ENCODE measurements at regions not wholly inside any gene's neighbourhood (a gene's known extent, or its start where the extent isn't known, plus 50 kb on each side); places are given as distances from the start of the nearest gene placed in this dataset.

DNA sequence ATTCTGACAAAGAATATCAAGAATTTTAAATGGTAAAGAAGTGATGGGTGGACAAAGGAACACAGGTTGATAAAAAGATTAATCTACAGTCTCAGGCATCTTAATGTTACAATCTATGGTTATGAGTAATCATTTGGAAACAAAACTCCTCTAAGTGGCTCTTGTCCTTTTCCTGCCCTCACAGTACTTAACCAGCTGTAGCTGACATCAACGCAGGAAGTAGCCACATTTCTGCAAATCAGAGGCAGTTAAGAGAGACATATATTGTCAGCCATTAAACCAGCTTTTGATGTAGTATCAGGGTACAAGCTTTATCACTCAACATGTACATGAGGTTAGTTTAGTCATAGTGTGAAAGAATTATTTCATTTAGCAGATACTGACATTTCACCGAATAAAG, 244.6 kb downstream of the NR4A2 start:
- no peak for DNase-seq (ENCODE audit: low read depth)

DNA sequence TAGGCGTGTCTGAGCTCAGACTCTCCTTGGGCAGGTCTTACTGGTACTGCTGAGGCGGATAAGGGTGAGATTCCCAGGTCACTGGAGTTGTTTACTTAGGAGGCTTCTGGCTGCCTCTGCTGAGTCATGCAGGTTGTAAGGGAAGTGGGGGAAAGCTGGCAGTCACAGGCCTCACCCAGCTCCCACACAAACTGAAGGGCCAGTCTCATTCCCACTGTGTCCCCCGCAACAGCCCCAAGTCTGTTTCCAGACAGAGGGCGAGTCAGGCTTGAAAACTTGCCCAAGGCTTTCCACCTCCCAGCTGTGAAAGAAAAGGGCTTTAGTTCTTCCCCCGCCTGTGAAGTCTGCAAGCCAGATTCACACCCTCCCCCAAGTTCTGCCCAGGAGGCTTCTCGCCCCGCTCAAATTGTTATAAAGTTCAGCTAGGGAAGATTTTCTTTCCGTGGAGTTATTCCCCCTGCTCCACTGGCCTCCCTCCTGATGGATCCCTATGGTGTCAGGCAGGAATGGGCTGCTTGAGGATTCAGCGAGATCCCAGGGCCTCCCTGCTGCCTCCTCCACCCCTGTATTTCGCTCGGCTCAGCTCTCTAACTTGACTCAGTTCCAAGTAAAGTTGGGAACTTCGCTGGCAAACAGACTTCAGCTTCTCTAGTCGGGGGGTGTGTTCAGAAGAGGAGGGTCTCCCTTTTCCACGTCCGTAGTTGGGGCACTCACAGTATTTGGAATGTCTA, 248.6 kb downstream of the NR4A2 start:
- DNase-seq (ENCODE audit: low read depth), result no peak

DNA sequence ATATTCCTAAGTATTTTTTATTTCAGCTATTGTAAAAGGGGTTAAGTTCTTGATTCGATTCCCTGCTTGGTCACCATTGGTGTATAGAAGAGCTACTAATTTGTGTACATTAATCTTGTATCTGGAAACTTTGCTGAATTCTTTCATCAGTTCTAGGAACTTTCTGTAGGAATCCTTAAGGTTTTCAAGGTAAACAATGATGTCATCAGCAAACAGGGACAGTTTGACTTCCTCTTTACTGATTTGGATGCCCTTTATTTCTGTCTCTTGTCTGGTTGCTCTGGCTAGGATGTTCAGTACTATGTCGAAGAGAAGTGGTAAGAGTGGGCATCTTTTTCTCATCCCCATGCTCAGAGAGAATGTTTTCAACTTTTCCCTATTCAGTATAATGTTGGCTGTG, 252.7 kb downstream of the NR4A2 start:
- DNase-seq (ENCODE audit: low read depth), result no peak

DNA sequence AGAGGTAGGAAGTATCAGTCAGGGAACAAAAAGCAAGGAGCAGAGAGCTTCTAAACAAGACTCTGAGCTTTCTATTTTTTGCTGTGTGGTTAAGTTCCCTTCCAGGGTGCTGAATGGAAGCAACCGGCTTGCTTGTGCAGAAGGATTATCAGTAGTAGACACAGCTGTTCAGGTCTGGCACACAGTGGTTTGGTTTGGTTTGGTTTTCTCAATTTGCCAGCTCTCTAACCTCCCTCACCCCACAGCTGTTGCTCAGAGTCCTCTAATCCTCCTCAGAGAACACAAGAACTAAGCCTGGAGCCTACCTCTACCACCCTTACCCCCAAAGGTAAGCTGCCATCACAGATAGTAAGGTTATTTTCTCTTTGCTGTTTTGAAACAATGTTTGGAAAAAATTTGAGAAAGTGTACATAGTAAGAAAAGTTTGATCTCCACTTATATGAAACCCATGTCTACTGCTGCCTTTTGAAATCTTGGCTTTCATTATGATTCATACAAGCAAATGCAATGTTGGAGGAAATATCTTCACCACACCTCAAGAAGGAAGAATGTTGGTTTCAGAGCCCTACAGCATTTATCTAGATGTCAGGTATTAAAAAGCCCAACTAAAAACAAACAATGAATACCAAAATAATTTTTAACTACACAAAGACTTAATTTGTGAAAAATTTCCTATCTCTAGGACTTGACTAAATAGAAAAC, 255.3 kb downstream of the NR4A2 start:
- no peak for DNase-seq (ENCODE audit: low read depth)

DNA sequence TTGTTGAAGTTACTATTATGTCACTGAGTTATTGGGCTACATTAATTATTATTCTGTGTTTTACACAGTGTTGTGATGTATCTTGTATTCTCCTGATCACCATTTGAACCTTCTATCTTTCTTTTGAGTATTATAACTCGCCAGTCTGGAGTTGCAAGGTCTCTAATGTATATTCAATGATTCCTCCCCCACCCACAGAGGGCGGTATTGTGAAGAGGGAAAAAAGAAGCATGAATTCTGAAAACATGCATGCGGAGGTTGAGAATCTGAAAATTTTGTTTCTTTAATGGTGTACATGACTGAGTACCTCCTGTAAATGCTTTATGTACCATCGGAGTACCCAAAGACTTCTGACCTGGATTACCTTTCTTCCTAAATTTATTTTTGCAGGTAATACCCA, 266.6 kb downstream of the NR4A2 start:
- no peak for DNase-seq (ENCODE audit: low read depth)

DNA sequence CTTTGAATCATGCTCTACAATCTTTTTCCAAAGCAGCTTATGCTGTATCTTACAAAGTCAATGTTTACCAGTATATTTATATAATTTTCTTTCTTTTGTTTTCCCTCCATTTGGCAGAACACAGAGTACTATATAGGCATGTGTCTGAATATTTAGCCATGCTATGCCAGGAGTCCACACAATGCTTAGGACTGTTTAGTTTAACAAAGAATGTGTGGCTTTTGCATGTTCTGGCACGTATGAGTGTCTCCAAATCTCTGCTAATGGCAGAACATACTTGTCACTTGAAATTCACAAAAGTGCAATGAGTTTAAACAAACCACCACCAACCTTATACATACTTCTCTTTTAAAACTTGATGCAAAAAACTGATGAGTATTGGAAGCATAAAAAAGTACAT, 268.0 kb downstream of the NR4A2 start:
- no peak for DNase-seq (ENCODE audit: low read depth)

DNA sequence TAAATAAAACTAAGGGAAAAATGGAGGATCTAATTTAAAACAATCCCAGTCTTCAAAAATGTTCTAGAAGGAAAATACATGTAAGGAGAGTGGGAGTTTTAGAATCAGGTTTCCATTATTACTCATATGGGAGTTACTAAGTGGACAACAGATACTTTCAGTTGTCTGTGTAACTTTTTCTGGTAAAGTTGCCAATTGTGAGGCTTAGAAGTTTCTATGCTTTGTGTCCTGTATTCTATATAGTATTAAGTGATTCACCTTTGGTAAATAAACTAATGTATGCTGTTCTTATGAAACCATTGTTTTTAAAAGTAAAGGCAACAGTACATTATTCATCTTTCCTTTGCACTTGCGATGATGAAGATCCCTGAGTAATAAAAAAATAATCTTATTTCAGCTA, 274.9 kb downstream of the NR4A2 start:
- no peak for DNase-seq (ENCODE audit: low read depth)

DNA sequence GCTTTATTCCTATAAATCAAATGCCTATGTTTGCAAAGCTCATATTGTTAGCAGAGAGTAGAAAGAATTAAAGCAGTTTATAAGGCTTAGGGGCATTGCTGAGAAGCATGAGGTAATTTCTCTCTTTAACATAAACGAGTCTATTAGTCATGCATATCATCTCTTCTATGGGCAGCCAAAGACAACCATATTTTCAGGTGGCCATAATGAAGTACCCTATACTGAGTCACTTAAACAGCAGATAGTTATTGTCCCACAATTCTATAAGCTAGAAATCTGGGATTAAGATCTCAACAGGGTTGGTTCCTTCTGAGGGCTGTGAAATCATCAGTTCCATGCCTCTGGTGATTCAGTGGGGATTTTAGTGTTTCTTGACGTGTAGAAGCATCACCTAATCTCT, 277.5 kb downstream of the NR4A2 start:
- DNase-seq (ENCODE audit: low read depth), result no peak

DNA sequence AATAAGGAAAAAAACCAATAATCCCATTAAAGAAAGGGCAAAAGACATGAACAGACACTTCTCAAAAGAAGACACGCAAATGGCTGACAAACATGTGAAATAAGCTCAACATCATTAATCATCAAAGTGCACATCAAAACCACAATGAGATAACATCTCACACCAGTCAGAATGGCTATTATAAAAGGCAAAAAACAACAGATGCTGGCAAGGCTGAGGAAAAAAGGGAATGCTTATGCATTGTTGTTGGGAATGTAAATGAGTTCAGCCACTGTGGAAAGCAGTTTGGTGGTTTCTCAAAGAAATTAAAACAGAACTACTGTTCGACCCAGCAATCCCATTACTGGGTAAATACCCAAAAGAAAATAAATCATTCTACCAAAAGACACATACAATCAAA, 285.6 kb downstream of the NR4A2 start:
- DNase-seq (ENCODE audit: low read depth), result no peak

DNA sequence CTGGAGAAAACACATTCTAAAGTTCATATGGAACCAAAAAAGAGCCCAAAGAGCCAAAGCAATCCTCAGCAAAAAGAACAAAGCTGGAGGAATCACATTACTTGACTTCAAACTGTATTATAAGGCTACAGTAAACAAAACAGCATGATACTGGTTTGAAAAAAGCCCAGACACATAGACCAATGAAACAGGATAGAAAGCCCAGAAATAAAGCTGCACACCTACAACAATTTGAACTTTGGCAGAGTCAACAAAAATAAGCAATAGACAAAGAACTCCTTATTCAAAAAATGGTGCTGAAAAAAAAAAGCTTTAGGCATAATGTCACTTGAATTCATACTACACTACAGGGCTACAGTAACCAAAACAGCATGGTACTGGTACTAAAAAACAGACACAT, 289.6 kb downstream of the NR4A2 start:
- DNase-seq (ENCODE audit: low read depth), result no peak

DNA sequence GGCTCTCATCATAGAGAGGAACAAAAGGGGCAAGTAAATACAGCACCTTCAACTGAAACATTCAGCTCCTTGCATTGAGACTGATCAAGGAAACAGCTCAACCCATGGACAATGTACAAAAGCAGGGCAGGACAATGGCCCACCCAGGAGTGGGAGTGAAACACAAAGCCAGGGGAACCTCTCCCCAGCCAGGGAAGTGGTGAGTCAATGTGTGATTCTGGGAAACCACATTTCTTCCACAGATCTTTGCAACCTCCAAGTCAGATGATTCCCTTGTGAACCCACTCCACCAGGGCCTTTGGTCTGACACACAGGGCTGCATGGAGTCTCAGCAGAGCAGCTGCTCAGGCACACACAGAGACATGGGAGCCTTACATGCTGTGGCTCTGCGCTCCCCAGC, 294.5 kb downstream of the NR4A2 start:
- DNase-seq (ENCODE audit: low read depth), result no peak

DNA sequence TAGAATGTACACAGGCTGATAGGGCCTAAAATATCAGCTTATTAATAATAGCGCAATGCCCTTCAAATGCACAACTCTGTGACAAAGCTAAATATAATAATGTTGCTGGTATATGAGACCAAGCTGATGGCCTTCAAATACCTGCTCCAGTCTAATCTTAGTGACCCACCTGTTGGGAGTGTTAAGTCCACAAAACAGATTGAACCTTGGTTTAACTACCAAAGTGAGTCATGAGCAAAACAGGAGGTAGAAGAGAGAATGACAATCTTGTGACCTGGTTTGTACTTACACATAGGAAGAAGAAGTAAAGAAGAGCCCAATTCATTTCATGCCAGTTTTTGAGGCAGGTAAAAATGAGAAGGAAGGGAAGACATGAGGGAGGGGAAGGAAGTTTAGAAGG, 295.0 kb downstream of the NR4A2 start:
- DNase-seq (ENCODE audit: low read depth), result no peak

DNA sequence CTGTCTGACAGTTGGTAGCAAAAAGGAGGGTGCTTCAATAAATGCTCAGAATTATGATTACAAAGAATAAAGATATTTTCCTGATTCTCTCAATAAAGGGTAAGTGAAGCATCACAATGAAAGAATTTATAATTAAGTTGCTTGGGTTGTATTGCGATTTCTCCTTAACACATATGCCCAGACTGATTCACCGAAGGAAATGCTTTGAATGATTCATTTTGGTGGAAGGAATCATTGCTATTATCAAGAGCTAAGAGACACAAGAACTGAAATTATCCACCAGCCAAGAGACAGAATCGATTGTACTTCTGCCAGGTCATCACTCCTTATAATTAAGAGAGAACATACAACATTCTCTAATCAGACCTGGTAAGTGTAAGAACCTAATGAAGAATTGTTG, 301.4 kb downstream of the NR4A2 start:
- DNase-seq (ENCODE audit: low read depth), result no peak

DNA sequence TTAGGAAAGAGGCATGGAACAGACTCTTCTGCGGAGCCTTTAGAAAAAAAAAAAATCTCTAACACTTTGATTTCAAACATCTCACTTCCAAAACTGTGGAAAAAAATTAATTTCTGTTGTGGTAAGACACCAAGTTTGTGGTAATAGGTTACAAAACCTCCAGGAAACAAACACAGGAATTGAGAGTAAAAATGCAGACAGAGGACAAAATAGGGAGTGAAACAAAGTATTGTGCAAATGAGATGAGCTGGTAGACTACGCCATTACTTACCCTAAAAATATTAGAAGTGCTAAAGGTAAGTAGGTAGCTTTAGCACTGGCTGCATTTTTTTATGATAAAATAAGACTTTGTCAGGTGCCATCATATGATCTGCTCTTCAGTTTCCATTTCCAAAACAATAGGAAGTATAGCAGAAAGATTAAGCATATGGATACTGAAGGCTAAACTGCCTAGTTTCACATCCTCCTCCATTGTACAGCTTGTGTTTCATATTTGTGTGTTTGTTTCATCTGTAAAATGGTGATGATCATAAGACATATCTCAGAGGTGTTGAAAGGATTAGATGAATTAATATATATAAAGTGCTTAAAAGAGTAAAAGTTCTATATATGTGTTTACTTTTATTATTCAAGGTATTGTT, 309.2 kb downstream of the NR4A2 start:
- DNase-seq (ENCODE audit: low read depth), result no peak

DNA sequence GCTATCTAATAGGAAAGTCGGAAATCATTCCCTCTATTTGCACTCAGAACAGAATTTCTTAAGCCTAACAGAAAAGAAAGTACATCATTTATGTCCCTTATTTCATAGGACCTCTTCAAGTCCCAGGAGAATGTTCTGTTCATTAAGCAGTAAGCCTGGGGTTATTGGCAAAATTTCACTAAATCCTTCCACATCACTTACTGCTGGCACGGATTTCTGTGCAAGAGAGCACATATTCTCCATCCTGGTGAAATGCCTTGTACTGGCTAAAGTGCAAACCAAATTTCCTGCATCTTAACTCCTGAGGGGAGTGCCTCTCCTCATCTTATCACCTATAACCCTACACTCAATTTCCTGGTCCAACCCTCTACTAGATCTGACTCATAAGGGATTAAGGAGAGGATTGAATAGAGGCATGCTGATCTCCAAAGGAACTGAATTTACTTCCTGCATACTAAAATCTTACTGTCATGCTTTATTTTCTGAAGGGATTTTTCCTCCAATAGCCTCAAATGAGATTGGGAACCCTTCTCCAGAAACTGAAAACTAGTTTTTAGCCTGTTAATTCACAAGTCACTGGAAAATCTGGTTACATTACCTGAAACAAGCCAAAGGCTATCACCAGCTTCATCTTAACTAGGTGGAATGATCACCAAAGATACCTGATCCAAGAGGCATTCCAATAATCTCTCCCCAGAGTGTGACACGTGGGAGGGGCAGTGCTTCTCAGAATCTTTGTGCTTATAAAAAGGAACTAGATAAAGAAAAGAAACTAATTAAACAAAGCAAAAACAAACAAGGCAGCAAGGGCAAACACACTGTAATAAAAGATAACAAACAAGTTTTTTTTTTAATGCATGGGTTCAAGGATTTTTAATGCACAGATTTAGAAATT, 311.1 kb downstream of the NR4A2 start:
- DNase-seq (ENCODE audit: low read depth), result no peak

DNA sequence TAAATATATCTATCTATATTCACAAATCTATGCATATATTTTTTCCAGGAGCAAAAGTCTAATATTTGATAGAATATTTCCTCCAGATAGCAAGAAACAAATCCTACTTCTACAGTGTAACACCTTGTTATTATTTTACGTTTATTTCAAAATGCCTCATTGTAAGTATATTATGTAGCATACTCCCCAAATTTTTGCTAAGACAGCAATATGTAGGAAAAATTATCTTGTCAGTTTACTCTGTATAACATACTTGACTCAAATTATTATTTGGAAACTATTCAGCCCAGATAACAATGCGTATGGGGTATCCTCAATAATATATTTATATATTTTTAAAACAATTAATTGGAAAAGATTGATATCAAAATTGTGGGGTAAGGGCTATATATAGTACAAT, 313.2 kb downstream of the NR4A2 start:
- no peak for DNase-seq (ENCODE audit: low read depth)

DNA sequence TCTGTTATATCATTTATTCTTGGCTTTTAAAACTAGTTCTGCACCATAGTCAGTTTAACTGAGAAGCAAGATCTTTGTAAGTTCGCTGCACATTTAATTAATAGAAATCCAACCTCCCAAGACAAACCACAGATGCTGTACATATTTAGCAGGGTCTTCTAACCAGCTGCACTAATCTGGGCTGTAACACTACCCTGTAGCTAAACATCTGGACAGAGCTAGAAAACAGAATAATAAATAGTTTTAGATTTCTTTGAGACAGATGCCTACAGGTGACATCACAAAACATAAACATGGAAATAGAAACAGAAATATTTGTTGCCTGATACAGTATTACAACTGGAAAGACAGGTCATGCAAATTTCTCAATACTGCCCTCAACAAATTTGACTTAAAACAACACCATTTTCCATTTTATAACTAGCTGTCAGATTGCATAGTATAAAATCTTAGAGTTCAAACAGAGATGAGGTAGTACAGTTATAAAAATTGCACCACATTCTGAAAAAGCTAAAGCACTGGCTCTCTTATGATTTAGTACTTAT, 315.1 kb downstream of the NR4A2 start:
- no peak for DNase-seq (ENCODE audit: low read depth)

DNA sequence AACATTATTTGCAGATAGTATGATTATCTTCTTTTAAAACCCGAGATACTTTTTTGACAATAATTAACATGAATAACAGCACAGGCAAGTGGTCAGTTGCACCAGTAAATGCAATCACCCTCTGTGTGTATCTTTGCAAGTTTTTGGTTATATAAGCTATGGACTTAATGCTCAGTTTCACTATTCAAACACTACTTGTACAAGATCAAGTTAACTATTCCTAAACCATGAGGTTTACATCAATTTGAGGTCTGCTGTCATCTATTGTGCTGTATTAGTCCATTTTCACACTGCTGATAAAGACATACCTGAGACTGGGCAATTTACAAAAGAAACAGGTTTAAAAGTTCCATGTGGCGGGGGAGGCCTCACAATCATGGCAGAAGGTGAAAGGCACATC, 323.2 kb downstream of the NR4A2 start:
- DNase-seq (ENCODE audit: low read depth), result no peak

DNA sequence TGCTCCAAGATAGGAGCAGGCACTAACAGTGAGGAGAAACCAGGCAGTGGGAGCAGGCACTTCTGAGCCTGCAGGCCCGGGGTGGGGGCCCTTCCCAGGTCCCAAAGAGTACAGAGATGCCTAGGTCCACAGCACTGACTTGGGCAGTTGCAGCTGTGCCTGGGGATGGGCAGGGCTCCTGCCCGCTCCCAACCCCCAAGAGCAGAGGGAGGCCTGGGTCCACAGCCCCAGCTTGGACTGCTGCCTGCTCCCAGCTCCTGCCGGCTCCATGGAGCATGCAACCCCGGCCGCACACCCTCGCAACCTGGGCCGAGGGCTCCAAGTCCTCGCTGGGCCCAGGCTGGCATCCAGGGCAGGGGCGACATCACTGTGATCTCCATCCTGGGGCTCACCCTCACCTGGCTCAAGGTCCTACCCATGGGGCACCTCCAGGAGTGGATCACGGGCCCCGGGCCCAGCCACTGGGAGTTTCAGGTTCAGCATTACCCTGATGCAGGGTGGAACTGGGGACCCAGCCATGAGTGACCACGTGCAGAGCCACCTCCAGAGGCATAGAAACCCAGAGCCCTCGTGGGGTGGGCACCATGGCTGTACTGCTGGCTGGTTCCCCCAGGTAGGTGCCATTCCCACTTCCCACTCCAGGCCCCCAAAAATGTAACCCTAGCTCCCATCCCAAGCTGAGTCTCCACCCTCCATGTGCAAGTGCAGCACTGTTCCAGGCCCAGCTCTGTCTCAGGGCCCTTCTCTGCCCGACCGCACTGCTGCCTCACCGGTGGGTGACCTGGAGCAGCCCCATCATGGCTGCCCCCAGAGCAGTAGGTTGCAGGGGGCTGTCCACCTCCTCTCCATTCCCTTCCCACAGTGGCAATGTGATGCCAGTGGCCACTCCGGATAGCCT, 325.6 kb downstream of the NR4A2 start:
- no peak for DNase-seq (ENCODE audit: low read depth)

DNA sequence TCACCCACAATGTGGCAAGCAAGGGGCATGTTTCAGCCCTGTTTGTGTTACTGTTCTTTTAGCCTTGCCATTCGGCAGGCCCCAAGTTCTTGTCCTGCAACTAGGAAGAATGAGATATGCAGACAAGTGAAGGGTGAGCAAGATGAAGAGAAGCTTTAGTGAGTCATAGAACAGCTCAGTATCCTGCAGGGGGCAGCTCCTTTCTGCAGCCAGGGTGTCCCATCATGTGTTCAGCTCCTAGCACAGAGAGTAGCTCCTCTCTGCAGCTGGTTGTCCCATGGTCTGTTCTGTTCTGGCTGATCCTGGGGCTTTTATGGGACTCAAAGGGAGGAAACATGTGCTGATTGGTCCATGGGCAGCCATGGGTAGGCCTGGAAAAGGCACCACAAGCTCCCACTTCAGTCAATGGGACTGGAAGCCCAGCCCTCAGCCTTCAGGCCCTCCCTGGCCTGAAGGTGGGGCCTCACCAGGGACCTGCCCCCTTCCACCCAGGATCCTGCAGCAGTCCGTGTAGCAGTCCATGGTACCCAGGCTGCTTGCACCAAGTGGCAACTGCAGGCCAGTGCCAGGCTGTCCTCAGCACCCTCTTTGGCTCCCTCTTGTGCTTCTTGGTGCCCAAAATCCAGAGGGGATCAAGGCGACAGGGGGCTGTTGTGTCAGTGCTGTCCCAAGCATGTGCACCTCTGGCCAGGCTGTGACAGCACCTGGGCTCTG, 326.4 kb downstream of the NR4A2 start:
- DNase-seq (ENCODE audit: low read depth), result no peak

DNA sequence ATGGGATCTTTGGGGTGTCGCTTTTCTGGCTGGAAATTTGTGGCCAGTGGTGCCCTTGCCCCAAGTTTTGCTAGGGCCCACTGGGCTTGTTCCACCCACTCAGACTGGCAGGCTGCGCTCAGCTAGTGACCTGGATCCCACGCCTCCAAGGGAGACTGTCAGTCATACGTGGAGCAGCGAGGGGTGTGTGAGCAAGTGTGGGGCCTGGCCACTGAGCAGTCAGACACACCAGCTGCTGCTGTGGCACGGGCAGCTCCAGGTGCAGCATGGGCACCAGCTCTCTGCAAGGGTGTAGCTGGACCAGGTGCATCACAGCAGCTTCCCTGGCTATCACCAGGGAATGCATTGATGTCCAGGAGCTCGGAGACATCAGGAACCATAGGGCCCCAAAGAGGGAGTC, 327.0 kb downstream of the NR4A2 start:
- no peak for DNase-seq (ENCODE audit: low read depth)
